ENCODE measurements at regions not wholly inside any gene's neighbourhood (a gene's known extent, or its start where the extent isn't known, plus 50 kb on each side); places are given as distances from the start of the nearest gene placed in this dataset.

- Histone ChIP-seq H3K9me3 (ENCODE audit: low read length) (no peaks in the 10 kb centered on the region), H3K9me2 (ENCODE audit: insufficient read depth, low read length) (no peaks in the 10 kb centered on the region), H3K36me3 (ENCODE audit: insufficient read depth, low read length) (no peaks in the 10 kb centered on the region), H3K79me2 (ENCODE audit: insufficient read depth, low read depth, low read length) (no peaks in the 10 kb centered on the region), H3K4me2 (ENCODE audit: low read length) (no peak overlapping the region), H2AFZ (ENCODE audit: low read length) (no peak overlapping the region), H3K4me1 (ENCODE audit: insufficient read depth, low read length, poor library complexity, severe bottlenecking) (peaks cover 10% of the 10 kb centered on the region), H3K4me3 (ENCODE audit: low read depth, low read length, poor library complexity, severe bottlenecking) (no peak overlapping the region), H4K20me1 (ENCODE audit: insufficient read depth, low read length) (no peaks in the 10 kb centered on the region), H3K27ac (ENCODE audit: low read depth, low read length, poor library complexity, severe bottlenecking) (no peak overlapping the region)
- ChIA-PET POLR2A (no interaction called here), CTCF (ENCODE audit: unreplicated experiment) (no interaction called here)
- intact Hi-C loops (cut with micrococcal nuclease; ENCODE audit: unreplicated experiment): no loop called here
- no TSS peak for BruUV-seq (replicated peaks)
- DNase-seq (ENCODE audit: low spot score): no peak
- TF ChIP-seq EZH2phosphoT487 (IDR thresholded peaks at IDR 0.05; ENCODE audit: borderline replicate concordance, low read depth, low read length) (no peak), CTCF (conservative IDR thresholded peaks at IDR 0.05; ENCODE audit: low read length) (no peak)
Observed at GRCh38 chr20:57009775-57010174, 256.7 kb downstream of the BMP7 start.

- H3K4me1 ChIP-seq (ENCODE audit: insufficient read depth, low read length, poor library complexity, severe bottlenecking): no peaks in the 10 kb centered on the region
- ChIA-PET POLR2A (no interaction called here), CTCF (ENCODE audit: unreplicated experiment) (no interaction called here)
- no peak for TF ChIP-seq CTCF (conservative IDR thresholded peaks at IDR 0.05; ENCODE audit: low read length)
- no peak for TF ChIP-seq EZH2phosphoT487 (IDR thresholded peaks at IDR 0.05; ENCODE audit: borderline replicate concordance, low read depth, low read length)
- intact Hi-C loops (cut with micrococcal nuclease; ENCODE audit: unreplicated experiment): no loop called here
- no TSS peak for BruUV-seq (replicated peaks)
- H3K4me2 ChIP-seq (ENCODE audit: low read length): no peak overlapping the region
- H4K20me1 ChIP-seq (ENCODE audit: insufficient read depth, low read length): no peaks in the 10 kb centered on the region
- no peaks in the 10 kb centered on the region for H3K79me2 ChIP-seq (ENCODE audit: insufficient read depth, low read depth, low read length)
- no peaks in the 10 kb centered on the region for H3K9me2 ChIP-seq (ENCODE audit: insufficient read depth, low read length)
- H3K9me3 ChIP-seq (ENCODE audit: low read length): no peaks in the 10 kb centered on the region
- DNase-seq (ENCODE audit: low spot score): no peak
- H3K36me3 ChIP-seq (ENCODE audit: insufficient read depth, low read length): no peaks in the 10 kb centered on the region
- H2AFZ ChIP-seq (ENCODE audit: low read length): no peak overlapping the region
- no peak overlapping the region for H3K27ac ChIP-seq (ENCODE audit: low read depth, low read length, poor library complexity, severe bottlenecking)
- H3K4me3 ChIP-seq (ENCODE audit: low read depth, low read length, poor library complexity, severe bottlenecking): no peak overlapping the region
Observed at GRCh38 chr20:57012691-57013090, 253.8 kb downstream of the BMP7 start.

- H3K27ac ChIP-seq (ENCODE audit: low read depth, low read length, poor library complexity, severe bottlenecking): no peak overlapping the region
- BruUV-seq (replicated peaks): no TSS peak
- CTCF ChIA-PET (ENCODE audit: unreplicated experiment): no interaction called here
- H3K4me3 ChIP-seq (ENCODE audit: low read depth, low read length, poor library complexity, severe bottlenecking): no peak overlapping the region
- no peaks in the 10 kb centered on the region for H3K9me2 ChIP-seq (ENCODE audit: insufficient read depth, low read length)
- H4K20me1 ChIP-seq (ENCODE audit: insufficient read depth, low read length): no peaks in the 10 kb centered on the region
- intact Hi-C loops (cut with micrococcal nuclease; ENCODE audit: unreplicated experiment): no loop called here
- no peaks in the 10 kb centered on the region for H3K4me1 ChIP-seq (ENCODE audit: insufficient read depth, low read length, poor library complexity, severe bottlenecking)
- TF ChIP-seq EZH2phosphoT487 (IDR thresholded peaks at IDR 0.05; ENCODE audit: borderline replicate concordance, low read depth, low read length): no peak
- TF ChIP-seq CTCF (conservative IDR thresholded peaks at IDR 0.05; ENCODE audit: low read length): no peak
- no peak overlapping the region for H3K4me2 ChIP-seq (ENCODE audit: low read length)
- POLR2A ChIA-PET: no interaction called here
- H3K79me2 ChIP-seq (ENCODE audit: insufficient read depth, low read depth, low read length): no peaks in the 10 kb centered on the region
- no peak overlapping the region for H2AFZ ChIP-seq (ENCODE audit: low read length)
- H3K9me3 ChIP-seq (ENCODE audit: low read length): no peaks in the 10 kb centered on the region
- DNase-seq (ENCODE audit: low spot score): no peak
- no peaks in the 10 kb centered on the region for H3K36me3 ChIP-seq (ENCODE audit: insufficient read depth, low read length)
Observed at GRCh38 chr20:57013217-57013616, 253.2 kb downstream of the BMP7 start.

Measured in OCI-LY7 (cell line).